ENCODE measurements at regions not wholly inside any gene's neighbourhood (a gene's known extent, or its start where the extent isn't known, plus 50 kb on each side); places are given as distances from the start of the nearest gene placed in this dataset.

GRCh38 chr22:25403811-25404471 lies 160.5 kb upstream of the GRK3 start:
- DNase-seq (ENCODE audit: low read depth): peak; percentile 28
- no peak for TF ChIP-seq CTCF (conservative IDR thresholded peaks at IDR 0.05; ENCODE audit: low read depth, low read length)
- H3K4me3 ChIP-seq (ENCODE audit: low read depth, low read length): peak overlapping the region; percentile 61

- peak overlapping the region; percentile 61 for H3K4me3 ChIP-seq (ENCODE audit: low read depth, low read length)
- TF ChIP-seq CTCF (conservative IDR thresholded peaks at IDR 0.05; ENCODE audit: low read depth, low read length): no peak
- DNase-seq (ENCODE audit: low read depth): no peak
Measured at GRCh38 chr22:25404556-25404927, 159.9 kb upstream of the GRK3 start.

- TF ChIP-seq CTCF (conservative IDR thresholded peaks at IDR 0.05; ENCODE audit: low read depth, low read length): no peak
- DNase-seq (ENCODE audit: low read depth): peak; percentile 62
- H3K4me3 ChIP-seq (ENCODE audit: low read depth, low read length): peak overlapping the region; percentile 61
Measured at GRCh38 chr22:25404928-25405816, 159.3 kb upstream of the GRK3 start.

GRCh38 chr22:25405841-25406509 lies 158.5 kb upstream of the GRK3 start:
- no peak for TF ChIP-seq CTCF (conservative IDR thresholded peaks at IDR 0.05; ENCODE audit: low read depth, low read length)
- H3K4me3 ChIP-seq (ENCODE audit: low read depth, low read length): peak overlapping the region; percentile 61

GRCh38 chr22:25406510-25407210 lies 157.8 kb upstream of the GRK3 start:
- DNase-seq (ENCODE audit: low read depth): no peak
- TF ChIP-seq CTCF (conservative IDR thresholded peaks at IDR 0.05; ENCODE audit: low read depth, low read length): no peak
- no peak overlapping the region for H3K4me3 ChIP-seq (ENCODE audit: low read depth, low read length)

More at GRCh38 chr22:25405841-25406509, 158.5 kb upstream of the GRK3 start:
- no peak for DNase-seq (ENCODE audit: low read depth)

- no peak overlapping the region for H3K4me3 ChIP-seq (ENCODE audit: low read depth, low read length)
- TF ChIP-seq CTCF (conservative IDR thresholded peaks at IDR 0.05; ENCODE audit: low read depth, low read length): no peak
- DNase-seq (ENCODE audit: low read depth): no peak
Measured at GRCh38 chr22:25407226-25407858, 157.1 kb upstream of the GRK3 start.
